ENCODE measurements at regions not wholly inside any gene's neighbourhood (a gene's known extent, or its start where the extent isn't known, plus 50 kb on each side); places are given as distances from the start of the nearest gene placed in this dataset.
"Not testable (repeated sequence)": the region's sequence is repeated elsewhere in the genome, so short reads cannot be mapped to it uniquely, and the experiment has no call there.

DNA sequence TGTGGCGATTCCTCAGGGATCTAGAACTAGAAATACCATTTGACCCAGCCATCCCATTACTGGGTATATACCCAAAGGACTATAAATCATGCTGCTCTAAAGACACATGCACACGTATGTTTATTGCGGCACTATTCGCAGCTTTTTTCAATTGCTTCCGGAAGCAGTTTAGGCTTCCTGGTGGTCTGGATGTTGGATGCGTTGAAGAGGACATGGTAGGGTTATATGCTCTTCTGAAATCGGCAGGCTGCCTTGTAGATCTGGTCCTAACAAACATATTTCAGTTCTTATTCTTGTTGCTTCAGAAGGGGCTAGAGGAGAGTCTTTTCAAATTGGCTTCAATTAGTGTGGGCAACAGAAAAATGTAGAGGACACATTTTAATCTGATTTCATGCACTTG is 243.4 kb downstream of the TMA16 start:
- not testable (repeated sequence) for H3K9me3 Mint-ChIP-seq; H3K27me3 Mint-ChIP-seq (ENCODE audit: low read depth); H3K27ac Mint-ChIP-seq; H3K4me3 Mint-ChIP-seq; H3K4me1 Mint-ChIP-seq (ENCODE audit: low read depth); H3K36me3 Mint-ChIP-seq (ENCODE audit: low read depth)

DNA sequence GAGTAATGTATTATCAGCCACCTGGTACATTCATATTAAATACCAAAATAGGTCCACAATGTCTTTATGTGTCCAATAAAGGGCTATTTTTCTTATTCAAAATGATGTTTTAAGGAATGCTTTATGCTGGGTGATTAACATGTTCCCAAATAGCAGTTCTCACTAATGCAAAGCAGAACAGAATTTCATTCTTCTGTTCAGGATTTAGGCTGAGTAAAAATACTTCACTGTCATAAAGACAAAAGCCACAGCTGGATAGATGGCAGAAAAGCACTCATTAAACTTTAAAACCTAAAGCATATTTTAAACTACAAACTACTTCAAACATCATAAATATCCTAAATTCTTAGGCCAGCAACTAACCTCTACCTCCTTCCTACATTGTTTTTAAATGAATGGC is 244.0 kb downstream of the TMA16 start:
- Mint-ChIP-seq H3K4me3 (no peak overlapping the region), H3K27ac (no peak overlapping the region)

DNA sequence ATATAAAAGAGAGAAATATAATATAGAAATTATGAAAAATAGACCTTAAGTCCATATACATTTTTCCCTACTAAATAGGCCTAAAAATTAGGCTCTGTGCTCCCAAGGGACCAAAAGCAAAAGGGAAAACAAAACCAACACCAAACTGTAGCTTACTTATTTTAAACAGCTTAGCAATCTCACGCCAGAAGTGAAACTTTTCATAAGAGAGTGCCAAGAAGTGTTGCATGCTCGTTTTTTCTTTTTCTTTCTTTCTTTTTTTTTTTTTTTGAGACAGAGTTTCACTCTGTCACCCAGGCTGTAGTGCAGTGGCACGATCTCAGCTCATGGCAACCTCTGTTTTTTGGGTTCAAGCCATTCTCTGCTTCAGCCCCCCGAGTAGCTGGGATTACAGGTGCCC is 250.4 kb downstream of the TMA16 start:
- Mint-ChIP-seq H3K27me3 (ENCODE audit: low read depth) (no peaks in the 10 kb centered on the region), H3K27ac (no peak overlapping the region), H3K36me3 (ENCODE audit: low read depth) (no peaks in the 10 kb centered on the region), H3K4me3 (no peak overlapping the region), H3K4me1 (ENCODE audit: low read depth) (no peaks in the 10 kb centered on the region), H3K9me3 (no peaks in the 10 kb centered on the region)

More for the DNA sequence above, 244.0 kb downstream of the TMA16 start:
- Mint-ChIP-seq H3K36me3 (ENCODE audit: low read depth) (no peaks in the 10 kb centered on the region), H3K4me1 (ENCODE audit: low read depth) (no peaks in the 10 kb centered on the region), H3K27me3 (ENCODE audit: low read depth) (no peaks in the 10 kb centered on the region), H3K9me3 (no peaks in the 10 kb centered on the region)

DNA sequence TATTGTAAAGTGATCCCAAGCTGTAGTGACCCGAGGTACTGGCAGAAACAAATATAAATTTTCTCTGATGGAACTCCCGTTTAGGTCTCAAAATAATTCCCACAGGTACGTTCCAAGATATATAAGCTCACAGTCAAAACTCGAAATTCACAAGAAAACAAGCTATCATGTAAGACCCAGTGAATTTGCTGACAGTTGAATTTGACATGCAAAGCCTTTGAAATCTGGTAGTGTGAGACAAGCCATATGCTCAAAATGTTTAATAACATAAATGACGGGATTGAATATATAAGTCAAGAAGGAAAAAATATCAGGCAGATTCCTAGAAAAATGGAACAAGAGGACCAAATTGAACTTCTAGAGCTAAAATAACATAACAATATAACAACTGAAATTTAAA is 252.8 kb downstream of the TMA16 start:
- H3K27me3 Mint-ChIP-seq (ENCODE audit: low read depth), result no peaks in the 10 kb centered on the region
- no peak overlapping the region for H3K27ac Mint-ChIP-seq
- H3K4me3 Mint-ChIP-seq, result no peak overlapping the region
- H3K36me3 Mint-ChIP-seq (ENCODE audit: low read depth), result no peaks in the 10 kb centered on the region
- no peaks in the 10 kb centered on the region for H3K4me1 Mint-ChIP-seq (ENCODE audit: low read depth)
- H3K9me3 Mint-ChIP-seq, result no peaks in the 10 kb centered on the region

DNA sequence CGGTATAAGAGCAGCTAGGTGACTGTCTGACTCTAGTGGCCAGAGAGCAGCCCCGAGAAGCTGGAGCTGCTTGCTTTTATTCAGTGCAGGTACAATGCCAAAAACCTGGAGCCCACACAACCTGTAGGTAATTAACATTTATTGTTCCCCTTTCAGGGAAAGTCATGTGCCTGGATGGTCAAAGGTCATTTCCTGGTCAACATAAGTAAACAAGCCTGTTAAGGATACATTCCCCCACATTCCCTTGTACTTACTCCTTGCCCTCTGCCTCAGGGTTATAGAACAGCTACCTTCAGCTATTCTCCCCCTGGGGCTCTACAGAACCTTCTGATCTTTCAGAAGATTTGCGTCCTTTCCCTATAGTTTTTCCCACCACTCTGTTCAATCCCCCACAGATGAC is 253.4 kb downstream of the TMA16 start:
- H3K4me1 Mint-ChIP-seq (ENCODE audit: low read depth), result no peaks in the 10 kb centered on the region
- H3K27me3 Mint-ChIP-seq (ENCODE audit: low read depth), result no peaks in the 10 kb centered on the region
- no peaks in the 10 kb centered on the region for H3K9me3 Mint-ChIP-seq
- H3K27ac Mint-ChIP-seq, result no peak overlapping the region
- no peak overlapping the region for H3K4me3 Mint-ChIP-seq
- no peaks in the 10 kb centered on the region for H3K36me3 Mint-ChIP-seq (ENCODE audit: low read depth)

DNA sequence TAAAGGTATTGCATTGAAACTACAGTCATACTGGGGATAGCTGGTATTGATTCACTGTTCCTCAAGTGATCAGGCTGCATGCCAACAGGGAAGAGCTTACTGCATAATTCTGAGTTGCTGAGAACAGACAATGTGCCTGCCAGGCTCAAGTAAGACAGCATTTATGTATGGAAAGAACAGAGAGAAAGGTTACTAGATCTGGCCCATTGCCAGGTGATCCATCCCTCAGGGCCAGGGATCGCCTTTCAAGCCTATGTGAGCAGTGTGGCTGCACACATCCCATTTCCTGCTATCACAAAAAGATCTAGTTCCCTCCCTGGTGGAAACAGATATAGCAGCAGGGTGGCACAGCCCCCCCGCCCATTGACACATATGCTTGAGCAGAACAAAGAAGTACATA is 254.0 kb downstream of the TMA16 start:
- H3K9me3 Mint-ChIP-seq, result no peaks in the 10 kb centered on the region
- no peak overlapping the region for H3K27ac Mint-ChIP-seq
- no peaks in the 10 kb centered on the region for H3K4me1 Mint-ChIP-seq (ENCODE audit: low read depth)
- no peaks in the 10 kb centered on the region for H3K36me3 Mint-ChIP-seq (ENCODE audit: low read depth)
- H3K4me3 Mint-ChIP-seq, result no peak overlapping the region
- no peaks in the 10 kb centered on the region for H3K27me3 Mint-ChIP-seq (ENCODE audit: low read depth)

DNA sequence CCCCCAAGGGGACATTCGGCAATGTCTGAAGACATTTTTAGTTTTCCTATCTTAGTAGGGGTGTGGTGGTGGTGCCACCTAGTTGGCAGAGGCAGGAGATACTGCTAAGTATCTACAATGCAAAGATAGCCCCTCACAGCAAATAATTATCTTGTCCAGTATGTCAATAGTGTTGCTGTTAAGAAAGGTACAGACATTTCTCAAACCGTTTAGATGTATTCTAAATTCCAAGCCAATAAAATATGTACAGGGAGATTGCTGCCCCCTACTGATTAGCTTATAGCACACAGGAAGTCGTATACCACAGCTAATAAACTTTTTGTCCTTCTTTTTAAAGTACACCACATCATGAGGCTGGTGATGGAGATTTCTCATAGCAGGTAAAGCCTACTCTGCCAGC is 260.5 kb downstream of the TMA16 start:
- no peak overlapping the region for H3K27ac Mint-ChIP-seq
- H3K4me1 Mint-ChIP-seq (ENCODE audit: low read depth), result no peaks in the 10 kb centered on the region
- H3K27me3 Mint-ChIP-seq (ENCODE audit: low read depth), result no peaks in the 10 kb centered on the region
- H3K9me3 Mint-ChIP-seq, result no peaks in the 10 kb centered on the region
- no peak overlapping the region for H3K4me3 Mint-ChIP-seq
- no peaks in the 10 kb centered on the region for H3K36me3 Mint-ChIP-seq (ENCODE audit: low read depth)

DNA sequence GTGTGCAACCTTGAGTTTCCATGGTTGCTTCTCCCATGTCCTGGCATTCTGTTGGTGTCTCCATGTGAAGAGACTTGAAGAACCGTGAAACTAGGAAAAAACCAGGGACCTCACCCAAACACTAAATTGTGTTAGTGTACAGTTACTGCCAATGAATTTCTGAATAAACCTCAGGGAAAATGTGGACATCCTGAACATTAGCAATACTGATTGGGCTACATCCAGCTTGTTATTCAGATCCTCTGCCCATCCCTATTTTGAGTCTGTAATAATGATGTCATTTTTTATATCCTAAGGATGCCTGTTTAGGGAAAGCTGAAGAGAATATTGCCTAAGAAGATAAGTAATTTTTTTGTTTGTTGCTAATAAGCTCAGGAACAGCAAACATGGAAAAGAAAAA is 262.7 kb downstream of the TMA16 start:
- no peaks in the 10 kb centered on the region for H3K27me3 Mint-ChIP-seq (ENCODE audit: low read depth)
- H3K36me3 Mint-ChIP-seq (ENCODE audit: low read depth), result no peaks in the 10 kb centered on the region
- no peak overlapping the region for H3K4me3 Mint-ChIP-seq
- no peaks in the 10 kb centered on the region for H3K9me3 Mint-ChIP-seq
- no peak overlapping the region for H3K27ac Mint-ChIP-seq
- H3K4me1 Mint-ChIP-seq (ENCODE audit: low read depth), result no peaks in the 10 kb centered on the region

DNA sequence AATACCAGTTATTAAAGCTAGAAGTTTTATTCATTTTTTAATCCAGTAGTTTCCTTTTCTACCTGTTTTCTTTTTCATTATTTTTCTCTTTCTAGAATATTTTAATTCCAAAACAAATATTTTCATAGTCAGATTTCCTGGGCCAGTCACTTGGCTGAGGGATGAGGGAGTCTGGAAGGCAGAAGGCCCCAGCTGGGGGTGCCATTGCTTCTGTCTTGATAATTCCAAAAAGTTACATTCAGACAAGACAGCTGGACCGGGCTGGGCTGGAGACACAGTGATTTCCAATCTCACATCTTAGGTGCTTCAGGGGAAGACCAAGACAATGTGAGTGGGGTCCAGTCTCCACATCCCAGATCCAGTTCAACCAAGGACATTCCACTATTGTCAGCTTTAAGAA is 263.5 kb downstream of the TMA16 start:
- H3K4me3 Mint-ChIP-seq, result no peak overlapping the region
- H3K36me3 Mint-ChIP-seq (ENCODE audit: low read depth), result no peaks in the 10 kb centered on the region
- H3K9me3 Mint-ChIP-seq, result no peaks in the 10 kb centered on the region
- H3K27ac Mint-ChIP-seq, result no peak overlapping the region
- H3K27me3 Mint-ChIP-seq (ENCODE audit: low read depth), result no peaks in the 10 kb centered on the region
- no peaks in the 10 kb centered on the region for H3K4me1 Mint-ChIP-seq (ENCODE audit: low read depth)

DNA sequence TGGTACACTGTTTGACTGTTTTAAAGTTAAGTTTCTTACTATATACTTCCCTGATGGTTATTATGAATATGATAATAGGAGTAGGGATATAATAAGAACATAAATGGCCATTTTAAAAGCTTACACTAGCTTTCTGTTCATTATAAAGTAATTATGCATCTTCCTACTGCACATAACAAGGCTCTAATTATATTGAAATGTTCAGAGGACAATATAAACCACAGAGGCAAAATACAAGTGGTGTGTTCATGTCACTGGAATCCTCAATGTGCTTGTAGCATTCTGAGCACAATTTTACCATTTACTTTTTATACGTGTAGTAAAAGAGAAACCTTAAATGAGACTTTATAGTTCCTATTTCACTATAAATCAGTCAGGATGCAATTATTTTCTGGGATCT is 268.3 kb downstream of the TMA16 start:
- Mint-ChIP-seq H3K27me3 (ENCODE audit: low read depth) (no peaks in the 10 kb centered on the region), H3K4me1 (ENCODE audit: low read depth) (no peaks in the 10 kb centered on the region), H3K27ac (no peak overlapping the region), H3K36me3 (ENCODE audit: low read depth) (no peaks in the 10 kb centered on the region), H3K9me3 (no peaks in the 10 kb centered on the region), H3K4me3 (no peak overlapping the region)

DNA sequence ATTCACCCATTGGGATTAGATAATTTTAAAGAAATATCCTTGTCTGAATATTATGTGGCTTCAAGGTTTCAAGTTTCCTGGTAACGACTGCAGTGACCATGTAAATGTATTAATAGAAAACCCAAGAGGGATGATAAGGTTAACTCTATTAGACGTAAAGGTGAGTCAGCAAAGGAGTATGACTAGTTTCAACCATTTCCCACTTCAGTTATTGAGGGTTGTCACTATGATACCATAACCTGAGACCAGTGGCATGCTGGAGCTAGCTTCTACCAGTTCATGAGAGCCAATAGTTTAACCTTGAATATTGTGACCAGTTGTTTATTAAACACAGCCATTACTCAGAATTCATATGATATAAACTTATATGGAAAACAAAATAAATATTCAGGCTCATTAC is 270.1 kb downstream of the TMA16 start:
- H3K4me3 Mint-ChIP-seq, result no peak overlapping the region
- no peaks in the 10 kb centered on the region for H3K36me3 Mint-ChIP-seq (ENCODE audit: low read depth)
- no peaks in the 10 kb centered on the region for H3K9me3 Mint-ChIP-seq
- H3K4me1 Mint-ChIP-seq (ENCODE audit: low read depth), result no peaks in the 10 kb centered on the region
- no peak overlapping the region for H3K27ac Mint-ChIP-seq
- H3K27me3 Mint-ChIP-seq (ENCODE audit: low read depth), result no peaks in the 10 kb centered on the region

DNA sequence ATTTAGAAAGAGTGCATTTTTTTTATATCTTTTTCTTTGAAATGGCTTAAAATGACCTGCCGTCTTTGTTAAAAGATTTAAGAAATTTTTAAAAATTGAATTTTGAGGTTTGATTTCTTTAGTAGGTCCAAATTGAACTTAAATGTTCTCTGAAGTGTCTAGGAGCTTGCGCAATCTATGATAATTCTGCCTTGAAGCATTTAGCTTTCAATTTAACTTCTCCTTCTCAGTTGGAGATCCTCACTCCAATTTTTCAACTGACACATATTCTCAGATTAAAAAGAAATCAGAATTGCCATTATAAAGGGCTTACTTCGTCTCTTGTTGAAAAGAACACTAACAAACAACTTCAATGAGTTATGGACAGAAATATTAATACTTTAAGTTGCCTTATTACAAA is 273.5 kb downstream of the TMA16 start:
- Mint-ChIP-seq H3K27me3 (ENCODE audit: low read depth) (no peaks in the 10 kb centered on the region), H3K4me3 (no peak overlapping the region), H3K27ac (no peak overlapping the region), H3K4me1 (ENCODE audit: low read depth) (no peaks in the 10 kb centered on the region), H3K9me3 (no peaks in the 10 kb centered on the region), H3K36me3 (ENCODE audit: low read depth) (no peaks in the 10 kb centered on the region)

DNA sequence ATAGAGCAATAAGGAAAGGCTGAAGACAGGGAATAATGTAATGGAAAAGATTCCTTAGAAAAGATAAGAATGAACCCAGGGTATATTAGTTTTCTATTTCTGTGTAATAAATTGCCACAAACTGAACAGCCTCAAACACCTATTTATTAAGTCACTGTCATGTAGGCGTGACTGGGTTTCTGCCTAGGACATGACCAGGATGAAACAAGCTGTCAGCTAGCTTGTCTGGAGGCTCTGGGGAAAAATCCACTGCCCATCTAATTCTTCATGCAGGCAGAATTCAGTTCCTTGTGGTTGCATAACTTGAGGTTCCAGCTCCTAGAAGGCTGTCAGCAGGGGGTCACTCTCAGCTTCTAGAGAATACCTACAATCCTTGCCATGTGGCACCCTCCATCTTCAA is 277.7 kb downstream of the TMA16 start:
- Mint-ChIP-seq H3K4me1 (ENCODE audit: low read depth) (no peaks in the 10 kb centered on the region), H3K27me3 (ENCODE audit: low read depth) (no peaks in the 10 kb centered on the region), H3K4me3 (no peak overlapping the region), H3K9me3 (no peaks in the 10 kb centered on the region), H3K36me3 (ENCODE audit: low read depth) (no peaks in the 10 kb centered on the region), H3K27ac (no peak overlapping the region)

DNA sequence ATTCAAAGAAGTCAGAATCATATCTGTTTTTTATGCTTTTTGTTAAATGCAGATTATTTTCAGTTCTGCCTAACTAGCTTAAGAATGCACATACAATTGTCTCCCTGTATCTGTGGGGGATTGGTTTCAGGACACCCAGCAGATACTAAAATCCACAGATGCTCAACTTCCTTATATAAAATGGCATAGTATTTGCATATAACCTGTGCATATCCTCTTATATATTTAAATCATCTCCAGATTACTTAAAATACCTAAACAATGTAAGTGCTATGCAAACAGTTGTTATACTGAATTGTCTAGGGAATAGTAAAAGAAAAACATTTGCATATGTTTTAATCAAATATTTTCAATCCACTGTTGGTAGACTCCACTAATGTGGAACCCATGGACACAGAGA is 279.4 kb downstream of the TMA16 start:
- no peak overlapping the region for H3K27ac Mint-ChIP-seq
- no peaks in the 10 kb centered on the region for H3K36me3 Mint-ChIP-seq (ENCODE audit: low read depth)
- no peak overlapping the region for H3K4me3 Mint-ChIP-seq
- no peaks in the 10 kb centered on the region for H3K4me1 Mint-ChIP-seq (ENCODE audit: low read depth)
- no peaks in the 10 kb centered on the region for H3K27me3 Mint-ChIP-seq (ENCODE audit: low read depth)
- no peaks in the 10 kb centered on the region for H3K9me3 Mint-ChIP-seq

DNA sequence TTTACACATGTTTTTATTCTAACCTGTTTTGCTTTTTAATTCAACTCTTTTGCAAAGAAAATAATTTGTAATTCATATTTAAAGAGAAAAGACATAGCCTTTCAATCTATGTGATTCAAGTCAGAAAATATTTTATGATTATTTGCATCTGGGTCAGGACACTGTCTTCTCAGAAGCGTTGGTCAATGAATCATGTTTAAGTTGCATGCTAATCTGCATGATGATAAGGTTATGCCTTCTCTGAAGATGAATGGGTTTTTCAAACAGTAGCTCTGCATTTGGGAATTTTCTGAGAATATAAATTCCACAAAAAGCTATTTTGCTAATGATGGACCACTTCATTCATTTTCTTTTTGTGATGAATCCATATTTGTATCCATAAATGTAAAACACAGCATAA is 282.5 kb downstream of the TMA16 start:
- Mint-ChIP-seq H3K27me3 (ENCODE audit: low read depth) (no peaks in the 10 kb centered on the region), H3K9me3 (no peaks in the 10 kb centered on the region), H3K4me3 (no peak overlapping the region), H3K4me1 (ENCODE audit: low read depth) (no peaks in the 10 kb centered on the region), H3K27ac (no peak overlapping the region), H3K36me3 (ENCODE audit: low read depth) (no peaks in the 10 kb centered on the region)

DNA sequence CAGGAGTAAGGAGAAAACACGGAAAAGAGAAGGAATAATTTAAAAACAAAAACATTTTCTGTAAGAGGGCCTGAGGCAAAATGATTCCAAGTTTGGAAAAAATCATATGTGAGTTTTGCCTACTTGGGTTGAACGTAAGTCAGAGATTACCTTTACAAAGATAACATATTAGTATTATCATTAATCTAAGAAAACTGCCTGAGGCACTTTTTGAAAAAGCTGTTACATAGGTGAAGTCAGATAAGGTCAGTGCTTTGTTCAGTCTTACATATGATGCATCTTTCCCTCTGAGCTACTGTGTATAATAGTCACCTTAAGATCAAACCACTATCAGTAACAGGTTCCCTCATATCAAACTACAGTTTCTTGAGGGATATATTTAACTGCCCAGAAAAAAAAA is 287.2 kb downstream of the TMA16 start:
- H3K36me3 Mint-ChIP-seq (ENCODE audit: low read depth), result no peaks in the 10 kb centered on the region
- H3K9me3 Mint-ChIP-seq, result no peaks in the 10 kb centered on the region
- no peaks in the 10 kb centered on the region for H3K4me1 Mint-ChIP-seq (ENCODE audit: low read depth)
- no peaks in the 10 kb centered on the region for H3K27me3 Mint-ChIP-seq (ENCODE audit: low read depth)
- no peak overlapping the region for H3K27ac Mint-ChIP-seq
- H3K4me3 Mint-ChIP-seq, result no peak overlapping the region
